ENCODE measurements at regions not wholly inside any gene's neighbourhood (a gene's known extent, or its start where the extent isn't known, plus 50 kb on each side); places are given as distances from the start of the nearest gene placed in this dataset.

DNA sequence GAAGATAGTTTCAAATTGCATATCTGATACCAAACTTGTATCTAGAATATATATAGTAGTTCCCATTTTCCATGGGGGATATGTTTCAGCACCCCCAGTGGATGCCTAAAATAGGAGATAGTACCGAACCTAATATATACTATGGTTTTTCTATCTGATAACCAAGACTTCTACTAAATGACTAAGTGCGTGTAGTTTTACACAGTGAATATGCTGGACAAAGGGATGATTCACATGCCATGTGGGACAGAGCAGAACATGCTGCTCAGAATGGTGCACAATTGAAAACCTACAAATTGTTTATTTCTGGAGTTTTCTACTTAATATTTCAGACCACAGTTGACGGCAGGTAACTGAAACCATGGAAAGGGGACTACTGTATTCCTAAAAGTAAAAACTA is 73.4 kb upstream of the TP63 start:
- TF ChIP-seq RFX5 (IDR thresholded peaks at IDR 0.05; ENCODE audit: low read depth, low read length) (no peak), POLR2A (IDR thresholded peaks at IDR 0.05; ENCODE audit: low read depth, low read length) (no peak), CEBPB (IDR thresholded peaks at IDR 0.05; ENCODE audit: low read depth, low read length) (no peak)
- TF ChIP-seq, protein P1, sequence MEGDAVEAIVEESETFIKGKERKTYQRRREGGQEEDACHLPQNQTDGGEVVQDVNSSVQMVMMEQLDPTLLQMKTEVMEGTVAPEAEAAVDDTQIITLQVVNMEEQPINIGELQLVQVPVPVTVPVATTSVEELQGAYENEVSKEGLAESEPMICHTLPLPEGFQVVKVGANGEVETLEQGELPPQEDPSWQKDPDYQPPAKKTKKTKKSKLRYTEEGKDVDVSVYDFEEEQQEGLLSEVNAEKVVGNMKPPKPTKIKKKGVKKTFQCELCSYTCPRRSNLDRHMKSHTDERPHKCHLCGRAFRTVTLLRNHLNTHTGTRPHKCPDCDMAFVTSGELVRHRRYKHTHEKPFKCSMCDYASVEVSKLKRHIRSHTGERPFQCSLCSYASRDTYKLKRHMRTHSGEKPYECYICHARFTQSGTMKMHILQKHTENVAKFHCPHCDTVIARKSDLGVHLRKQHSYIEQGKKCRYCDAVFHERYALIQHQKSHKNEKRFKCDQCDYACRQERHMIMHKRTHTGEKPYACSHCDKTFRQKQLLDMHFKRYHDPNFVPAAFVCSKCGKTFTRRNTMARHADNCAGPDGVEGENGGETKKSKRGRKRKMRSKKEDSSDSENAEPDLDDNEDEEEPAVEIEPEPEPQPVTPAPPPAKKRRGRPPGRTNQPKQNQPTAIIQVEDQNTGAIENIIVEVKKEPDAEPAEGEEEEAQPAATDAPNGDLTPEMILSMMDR (conservative IDR thresholded peaks at IDR 0.05; ENCODE audit: low read depth, low read length), result no peak
- TF ChIP-seq, protein P2, sequence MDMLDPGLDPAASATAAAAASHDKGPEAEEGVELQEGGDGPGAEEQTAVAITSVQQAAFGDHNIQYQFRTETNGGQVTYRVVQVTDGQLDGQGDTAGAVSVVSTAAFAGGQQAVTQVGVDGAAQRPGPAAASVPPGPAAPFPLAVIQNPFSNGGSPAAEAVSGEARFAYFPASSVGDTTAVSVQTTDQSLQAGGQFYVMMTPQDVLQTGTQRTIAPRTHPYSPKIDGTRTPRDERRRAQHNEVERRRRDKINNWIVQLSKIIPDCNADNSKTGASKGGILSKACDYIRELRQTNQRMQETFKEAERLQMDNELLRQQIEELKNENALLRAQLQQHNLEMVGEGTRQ (IDR thresholded peaks at IDR 0.05; ENCODE audit: low read depth, low read length), result no peak
- TF ChIP-seq, protein P3, sequence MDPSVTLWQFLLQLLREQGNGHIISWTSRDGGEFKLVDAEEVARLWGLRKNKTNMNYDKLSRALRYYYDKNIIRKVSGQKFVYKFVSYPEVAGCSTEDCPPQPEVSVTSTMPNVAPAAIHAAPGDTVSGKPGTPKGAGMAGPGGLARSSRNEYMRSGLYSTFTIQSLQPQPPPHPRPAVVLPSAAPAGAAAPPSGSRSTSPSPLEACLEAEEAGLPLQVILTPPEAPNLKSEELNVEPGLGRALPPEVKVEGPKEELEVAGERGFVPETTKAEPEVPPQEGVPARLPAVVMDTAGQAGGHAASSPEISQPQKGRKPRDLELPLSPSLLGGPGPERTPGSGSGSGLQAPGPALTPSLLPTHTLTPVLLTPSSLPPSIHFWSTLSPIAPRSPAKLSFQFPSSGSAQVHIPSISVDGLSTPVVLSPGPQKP (IDR thresholded peaks at IDR 0.05; ENCODE audit: borderline replicate concordance, low read depth, low read length), result no peak
